K562 (cell line): ENCODE measurements at regions not wholly inside any gene's neighbourhood (a gene's known extent, or its start where the extent isn't known, plus 50 kb on each side); places are given as distances from the start of the nearest gene placed in this dataset.

Source experiments
- ATAC-seq: fragments of 200-7000 bp; cut with Tn5 transposase; 3 replicates; pipeline ENCODE4 v1.9.1; 2020; ENCODE audit warnings: moderate library complexity
- BruUV-seq: library from RNA; stranded (reverse); fragments of 400-500 nt; replicated peaks from 2 replicates; lab custom pipeline; 2021; lab: Mats Ljungman, UMichigan
- CTCF ChIA-PET: fragments of 300-600 bp; formaldehyde crosslinking; extraction: SDS; loops from one replicate; lab custom pipeline; 2021; ENCODE audit warnings: low intra/inter-chr PET ratio; lab: Yijun Ruan, JAX
- POLR2A ChIA-PET: fragments of 300-600, 350-650 bp; sonication (Branson Sonifier 250); formaldehyde crosslinking; extraction: SDS; loops from one replicate; lab custom pipeline; 2021; ENCODE audit warnings: antibody characterized with exemption, inconsistent platforms; lab: Yijun Ruan, JAX
- DNase-seq, 4 experiments: peaks; one replicate each; pipeline versions ENCODE4 v3.0.0 to v3.0.0-alpha.2; 2011 to 2018; ENCODE audit warnings: low spot score in 3 of 4, mixed read lengths in 3 of 4; ENCODE audit errors: extremely low read depth in 1 of 4
- FAIRE-seq: peaks from 2 replicates; lab custom pipeline; 2011; peaks lifted over from hg19 to GRCh38; lab: Jason Lieb, UNC
- H2AFZ ChIP-seq: 2 replicates; pipeline ENCODE4 v1.6.0; 2011; ENCODE audit warnings: low read depth, low read length, control low read depth, inconsistent platforms
- H3K27ac ChIP-seq: fragments of 200-600 bp; 3 replicates; pipeline ENCODE4 v1.8.0; 2011; ENCODE audit warnings: low read depth, mild to moderate bottlenecking, control low read depth, inconsistent platforms, low read length, moderate library complexity, mixed read lengths; ENCODE audit errors: extremely low read depth
- H3K27me3 ChIP-seq, 2 experiments: fragments of 300-600 bp in 1 of 2; 2 replicates in 1 of 2; 3 replicates in 1 of 2; pipeline versions ENCODE4 v1.6.0 to v1.8.0; 2011; ENCODE audit warnings: inconsistent platforms in 2 of 2, low read length in 2 of 2, mild to moderate bottlenecking in 1 of 2, mixed read lengths in 1 of 2, moderate library complexity in 1 of 2; ENCODE audit not compliant: control insufficient read depth in 2 of 2, insufficient read depth in 2 of 2
- H3K36me3 ChIP-seq: fragments of 300-600 bp; 3 replicates; pipeline ENCODE4 v1.8.0; 2011; ENCODE audit warnings: mild to moderate bottlenecking, low read length, inconsistent platforms; ENCODE audit not compliant: control insufficient read depth, insufficient read depth
- H3K4me1 ChIP-seq, 2 experiments: fragments of 200-600 bp in 1 of 2; replicated peaks in 1 of 2; 2 replicates in 1 of 2; 3 replicates in 1 of 2; pipeline versions ENCODE4 v1.5.1 to v1.8.0; 2011; ENCODE audit warnings: inconsistent platforms in 2 of 2, low read length in 2 of 2, mild to moderate bottlenecking in 1 of 2, mixed read lengths in 1 of 2, moderate library complexity in 1 of 2; ENCODE audit not compliant: control insufficient read depth in 2 of 2, insufficient read depth in 2 of 2
- H3K4me2 ChIP-seq: 2 replicates; pipeline ENCODE4 v1.6.1; 2011; ENCODE audit warnings: low read length, control low read depth, inconsistent platforms, mixed read lengths; ENCODE audit not compliant: insufficient read depth
- H3K4me3 ChIP-seq: fragments of 200-600 bp; sonication (generic), shearing (Covaris generic); 2 replicates; pipeline ENCODE4 v1.5.1; 2016; ENCODE audit warnings: control low read depth, inconsistent platforms
- H3K79me2 ChIP-seq: fragments of 200-600 bp; 3 replicates; pipeline ENCODE4 v1.8.0; 2011; ENCODE audit warnings: low read length, inconsistent platforms; ENCODE audit not compliant: control insufficient read depth, insufficient read depth
- H3K9ac ChIP-seq, 2 experiments: 2 replicates each; pipeline versions ENCODE4 v1.6.0 to v1.6.1; 2011; ENCODE audit warnings: low read depth in 2 of 2, low read length in 2 of 2, control low read depth in 1 of 2, inconsistent platforms in 1 of 2, mild to moderate bottlenecking in 1 of 2, mixed read lengths in 1 of 2; ENCODE audit not compliant: insufficient read depth in 1 of 2
- H3K9me1 ChIP-seq: one replicate; pipeline ENCODE4 v1.6.0; 2011; ENCODE audit warnings: inconsistent platforms, mild to moderate bottlenecking, low read length, moderate library complexity; ENCODE audit not compliant: control insufficient read depth, insufficient read depth
- H3K9me3 ChIP-seq: replicated peaks from 2 replicates; pipeline ENCODE4 v1.5.1; 2011; ENCODE audit warnings: low read depth, low read length, inconsistent platforms; ENCODE audit not compliant: control insufficient read depth, insufficient read depth
- H4K20me1 ChIP-seq: replicated peaks from 2 replicates; pipeline ENCODE4 v1.6.1; 2011; ENCODE audit warnings: low read length, inconsistent platforms, mixed read lengths; ENCODE audit not compliant: control insufficient read depth, insufficient read depth
- SOX6 ChIP-seq: fragments of 450-650 bp; IDR thresholded peaks from 2 replicates; pipeline ENCODE4 v1.6.1; 2014; ENCODE audit warnings: mild to moderate bottlenecking
- XRCC5 ChIP-seq: fragments of 200-400 bp; formaldehyde crosslinking; IDR thresholded peaks from 2 replicates; pipeline ENCODE4 v1.6.1; 2017; ENCODE audit warnings: low read depth, mild to moderate bottlenecking, low read length
- ZKSCAN3 ChIP-seq: fragments of 250-450 bp; sonication (Bioruptor Pico); IDR thresholded peaks from 2 replicates; pipeline ENCODE4 v1.4.0; 2020
- ZNF551 ChIP-seq: fragments of 250-450 bp; sonication (Bioruptor Pico); IDR thresholded peaks from 2 replicates; pipeline ENCODE4 v1.5.0; 2021; ENCODE audit warnings: mild to moderate bottlenecking, moderate library complexity
- WGBS: fragments of 100-300 bp; shearing (Covaris generic); methylation state at CpG from one replicate; pipeline ENCODE4 v1.1.6; 2016; ENCODE audit warnings: low coverage, mixed read lengths; ENCODE audit not compliant: insufficient coverage; ENCODE audit errors: missing lambda C conversion rate; 5-methylcytosine and 5-hydroxymethylcytosine counted together
- in situ Hi-C: fragments of 300-500 bp; cut with MboI; formaldehyde crosslinking; loops from 4 replicates; pipeline ENCODE4 v1.15.0; 2018; ENCODE audit warnings: inconsistent platforms, mixed read lengths
- intact Hi-C: fragments of 100-400 bp; cut with micrococcal nuclease; formaldehyde crosslinking; loops from 2 replicates; pipeline ENCODE4 v1.14.2; 2022
- TF ChIP-seq, protein P1 (sequence below): fragments of 450-650 bp; formaldehyde crosslinking; IDR thresholded peaks from 2 replicates; pipeline ENCODE4 v1.4.0; 2020; ENCODE audit warnings: mild to moderate bottlenecking
- TF ChIP-seq, protein P2 (sequence below), 2 experiments: fragments of 450-650 bp in 1 of 2; sonication (generic) in 1 of 2; formaldehyde crosslinking in 1 of 2; IDR thresholded peaks in 1 of 2; conservative IDR thresholded peaks in 1 of 2; 2 replicates each; pipeline versions ENCODE4 v1.6.1 to v1.8.1; 2016 to 2023; ENCODE audit warnings: mild to moderate bottlenecking in 2 of 2, moderate library complexity in 2 of 2, inconsistent platforms in 1 of 2, missing genetic modification reagents in 1 of 2
- TF ChIP-seq, protein P3 (sequence below): IDR thresholded peaks from 2 replicates; pipeline ENCODE4 v1.6.1; 2016; ENCODE audit warnings: missing genetic modification characterization, missing compliant biosample characterization
- TF ChIP-seq, protein P4 (sequence below): fragments of 450-650 bp; formaldehyde crosslinking; IDR thresholded peaks from 2 replicates; pipeline ENCODE4 v1.4.0; 2020; ENCODE audit warnings: mild to moderate bottlenecking, moderate library complexity

- H3K27ac ChIP-seq: no peak overlapping the region
- no peak overlapping the region for H3K9ac ChIP-seq
- H3K79me2 ChIP-seq: no peaks in the 10 kb centered on the region
- no peak for ATAC-seq
- no peak for FAIRE-seq
- no peaks in the 10 kb centered on the region for H3K9me3 ChIP-seq
- BruUV-seq: no TSS peak
- H3K4me3 ChIP-seq: no peak overlapping the region
- POLR2A ChIA-PET: interaction anchor here (0.7 kb wide), 1 partner anchor 170 kb away, joined by 3 read pairs; no protein-coding TSS in a partner anchor
- TF ChIP-seq, protein P1, sequence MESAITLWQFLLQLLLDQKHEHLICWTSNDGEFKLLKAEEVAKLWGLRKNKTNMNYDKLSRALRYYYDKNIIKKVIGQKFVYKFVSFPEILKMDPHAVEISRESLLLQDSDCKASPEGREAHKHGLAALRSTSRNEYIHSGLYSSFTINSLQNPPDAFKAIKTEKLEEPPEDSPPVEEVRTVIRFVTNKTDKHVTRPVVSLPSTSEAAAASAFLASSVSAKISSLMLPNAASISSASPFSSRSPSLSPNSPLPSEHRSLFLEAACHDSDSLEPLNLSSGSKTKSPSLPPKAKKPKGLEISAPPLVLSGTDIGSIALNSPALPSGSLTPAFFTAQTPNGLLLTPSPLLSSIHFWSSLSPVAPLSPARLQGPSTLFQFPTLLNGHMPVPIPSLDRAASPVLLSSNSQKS: no peak
- TF ChIP-seq ZNF551 (CRISPR knock-in tag) (no peak), XRCC5 (no peak), ZKSCAN3 (CRISPR knock-in tag) (no peak), SOX6 (no peak)
- TF ChIP-seq, protein P2, sequence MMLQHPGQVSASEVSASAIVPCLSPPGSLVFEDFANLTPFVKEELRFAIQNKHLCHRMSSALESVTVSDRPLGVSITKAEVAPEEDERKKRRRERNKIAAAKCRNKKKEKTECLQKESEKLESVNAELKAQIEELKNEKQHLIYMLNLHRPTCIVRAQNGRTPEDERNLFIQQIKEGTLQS (IDR thresholded peaks at IDR 0.05): no peak
- TF ChIP-seq, protein P2 (CRISPR knock-in tag; conservative IDR thresholded peaks at IDR 0.05): no peak
- TF ChIP-seq, protein P3, sequence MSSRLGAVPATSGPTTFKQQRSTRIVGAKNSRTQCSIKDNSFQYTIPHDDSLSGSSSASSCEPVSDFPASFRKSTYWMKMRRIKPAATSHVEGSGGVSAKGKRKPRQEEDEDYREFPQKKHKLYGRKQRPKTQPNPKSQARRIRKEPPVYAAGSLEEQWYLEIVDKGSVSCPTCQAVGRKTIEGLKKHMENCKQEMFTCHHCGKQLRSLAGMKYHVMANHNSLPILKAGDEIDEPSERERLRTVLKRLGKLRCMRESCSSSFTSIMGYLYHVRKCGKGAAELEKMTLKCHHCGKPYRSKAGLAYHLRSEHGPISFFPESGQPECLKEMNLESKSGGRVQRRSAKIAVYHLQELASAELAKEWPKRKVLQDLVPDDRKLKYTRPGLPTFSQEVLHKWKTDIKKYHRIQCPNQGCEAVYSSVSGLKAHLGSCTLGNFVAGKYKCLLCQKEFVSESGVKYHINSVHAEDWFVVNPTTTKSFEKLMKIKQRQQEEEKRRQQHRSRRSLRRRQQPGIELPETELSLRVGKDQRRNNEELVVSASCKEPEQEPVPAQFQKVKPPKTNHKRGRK (tag): no peak
- TF ChIP-seq, protein P4, sequence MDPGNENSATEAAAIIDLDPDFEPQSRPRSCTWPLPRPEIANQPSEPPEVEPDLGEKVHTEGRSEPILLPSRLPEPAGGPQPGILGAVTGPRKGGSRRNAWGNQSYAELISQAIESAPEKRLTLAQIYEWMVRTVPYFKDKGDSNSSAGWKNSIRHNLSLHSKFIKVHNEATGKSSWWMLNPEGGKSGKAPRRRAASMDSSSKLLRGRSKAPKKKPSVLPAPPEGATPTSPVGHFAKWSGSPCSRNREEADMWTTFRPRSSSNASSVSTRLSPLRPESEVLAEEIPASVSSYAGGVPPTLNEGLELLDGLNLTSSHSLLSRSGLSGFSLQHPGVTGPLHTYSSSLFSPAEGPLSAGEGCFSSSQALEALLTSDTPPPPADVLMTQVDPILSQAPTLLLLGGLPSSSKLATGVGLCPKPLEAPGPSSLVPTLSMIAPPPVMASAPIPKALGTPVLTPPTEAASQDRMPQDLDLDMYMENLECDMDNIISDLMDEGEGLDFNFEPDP (CRISPR knock-in tag): no peak
- DNase-seq: no peak
- H4K20me1 ChIP-seq: no peaks in the 10 kb centered on the region
- H3K4me2 ChIP-seq: no peak overlapping the region
- no peak overlapping the region for H2AFZ ChIP-seq
- 0% methylated on average over 1 of the region's 1 CpG for WGBS
- in situ Hi-C loops: no loop called here
- H3K27me3 ChIP-seq: no peaks in the 10 kb centered on the region
- intact Hi-C loops: no loop called here
- no peaks in the 10 kb centered on the region for H3K4me1 ChIP-seq
- CTCF ChIA-PET: no interaction called here
- no peaks in the 10 kb centered on the region for H3K36me3 ChIP-seq
- no peaks in the 10 kb centered on the region for H3K9me1 ChIP-seq
These were observed 426.2 kb downstream of the MTRR start for GRCh38 chr5:8295141-8295540.
